ENCODE measurements at regions not wholly inside any gene's neighbourhood (a gene's known extent, or its start where the extent isn't known, plus 50 kb on each side); places are given as distances from the start of the nearest gene placed in this dataset.

DNA sequence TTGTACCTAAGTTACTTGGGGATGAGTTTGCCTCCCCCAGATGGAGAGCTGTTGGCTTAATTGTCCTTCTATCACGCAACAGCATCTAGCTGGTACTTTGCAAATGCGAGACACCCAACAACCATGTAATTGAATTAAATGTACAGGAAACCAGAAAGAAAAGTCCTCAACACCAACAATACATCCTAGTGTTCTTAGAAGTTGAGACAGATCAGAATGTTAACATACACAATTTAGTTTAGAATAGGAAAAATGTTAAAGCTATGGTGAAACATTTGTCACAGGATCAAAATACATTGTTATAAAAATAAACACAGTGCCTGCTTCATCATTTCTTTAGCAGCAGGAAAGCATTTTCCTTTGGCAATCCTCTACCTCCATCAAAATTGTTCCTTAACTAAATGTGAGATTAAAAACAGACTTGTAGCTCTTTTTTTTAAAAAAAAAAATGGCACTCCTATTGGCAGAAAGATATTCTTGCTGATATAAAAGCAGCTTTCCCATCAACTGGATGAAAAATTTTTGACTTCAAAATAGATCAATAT lies 163.1 kb upstream of the MID1 start:
- Histone ChIP-seq H3K4me3 (no peak overlapping the region), H3K27ac (no peak overlapping the region)
- no peak for DNase-seq (ENCODE audit: low spot score)
- TF ChIP-seq, protein P1, sequence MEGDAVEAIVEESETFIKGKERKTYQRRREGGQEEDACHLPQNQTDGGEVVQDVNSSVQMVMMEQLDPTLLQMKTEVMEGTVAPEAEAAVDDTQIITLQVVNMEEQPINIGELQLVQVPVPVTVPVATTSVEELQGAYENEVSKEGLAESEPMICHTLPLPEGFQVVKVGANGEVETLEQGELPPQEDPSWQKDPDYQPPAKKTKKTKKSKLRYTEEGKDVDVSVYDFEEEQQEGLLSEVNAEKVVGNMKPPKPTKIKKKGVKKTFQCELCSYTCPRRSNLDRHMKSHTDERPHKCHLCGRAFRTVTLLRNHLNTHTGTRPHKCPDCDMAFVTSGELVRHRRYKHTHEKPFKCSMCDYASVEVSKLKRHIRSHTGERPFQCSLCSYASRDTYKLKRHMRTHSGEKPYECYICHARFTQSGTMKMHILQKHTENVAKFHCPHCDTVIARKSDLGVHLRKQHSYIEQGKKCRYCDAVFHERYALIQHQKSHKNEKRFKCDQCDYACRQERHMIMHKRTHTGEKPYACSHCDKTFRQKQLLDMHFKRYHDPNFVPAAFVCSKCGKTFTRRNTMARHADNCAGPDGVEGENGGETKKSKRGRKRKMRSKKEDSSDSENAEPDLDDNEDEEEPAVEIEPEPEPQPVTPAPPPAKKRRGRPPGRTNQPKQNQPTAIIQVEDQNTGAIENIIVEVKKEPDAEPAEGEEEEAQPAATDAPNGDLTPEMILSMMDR (IDR thresholded peaks at IDR 0.05), result no peak

DNA sequence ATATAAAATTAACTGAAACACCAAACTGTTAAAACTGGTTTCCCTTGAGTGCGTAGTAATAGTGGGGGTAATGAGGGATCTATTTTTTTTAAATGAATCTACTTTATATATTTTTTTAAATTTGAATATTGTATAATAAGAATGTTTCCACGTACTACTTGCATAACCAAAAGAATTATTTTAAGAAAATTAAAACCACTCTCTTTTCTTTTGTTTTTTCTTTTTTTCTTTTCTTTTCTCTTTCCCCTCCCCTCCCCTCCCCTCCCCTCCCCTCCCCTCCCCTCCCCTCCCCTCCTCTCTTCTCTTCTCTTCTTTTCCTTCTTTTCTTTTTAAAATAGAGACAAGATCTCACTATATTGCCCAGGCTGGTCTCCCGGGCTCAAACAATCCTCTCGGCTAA lies 166.9 kb upstream of the MID1 start:
- Histone ChIP-seq H3K27ac (no peak overlapping the region), H3K4me3 (no peak overlapping the region)
- DNase-seq (ENCODE audit: low spot score), result no peak
- TF ChIP-seq, protein P1 (IDR thresholded peaks at IDR 0.05), result no peak

DNA sequence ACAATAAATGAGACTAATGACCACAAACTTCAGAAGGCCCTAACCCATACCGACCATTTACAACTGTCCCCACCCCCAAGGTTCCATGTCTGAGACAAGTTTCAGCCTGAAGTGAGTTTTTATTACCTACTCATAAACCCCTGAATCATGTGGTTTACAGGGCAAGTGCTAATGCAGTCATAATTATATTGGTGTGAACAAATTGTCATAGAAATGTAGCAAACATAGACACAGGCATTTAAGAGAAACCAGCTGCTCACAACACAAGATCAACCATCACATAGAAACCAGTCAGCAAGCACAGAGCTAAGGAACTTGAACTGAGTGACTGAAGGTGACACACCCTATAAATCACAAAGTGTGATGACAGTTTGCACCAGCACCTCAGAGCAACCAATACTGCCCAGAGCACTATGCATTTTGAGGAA lies 173.8 kb upstream of the MID1 start:
- Histone ChIP-seq H3K27ac (no peak overlapping the region), H3K4me3 (no peak overlapping the region)
- TF ChIP-seq, protein P1 (IDR thresholded peaks at IDR 0.05), result no peak
- no peak for DNase-seq (ENCODE audit: low spot score)

DNA sequence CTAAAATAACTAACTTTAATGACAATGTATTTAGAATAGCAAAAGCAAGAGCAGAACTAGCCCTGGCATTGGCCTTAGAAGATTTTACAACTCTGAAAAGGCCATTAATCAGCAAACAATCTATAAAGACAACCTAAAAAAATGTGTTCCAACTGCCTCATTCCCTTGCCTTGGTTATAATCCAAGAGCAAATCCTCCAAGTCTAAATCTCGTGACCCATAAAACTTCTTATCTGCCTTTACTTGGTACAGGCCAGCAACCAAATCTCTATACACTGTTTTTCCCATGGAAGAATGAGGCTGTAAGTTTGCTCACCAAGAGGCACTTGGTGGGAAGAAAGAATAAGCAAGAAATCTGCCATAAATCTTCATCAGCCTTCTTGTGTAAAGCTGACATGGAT lies 175.3 kb upstream of the MID1 start:
- Histone ChIP-seq H3K27ac (no peak overlapping the region), H3K4me3 (no peak overlapping the region)
- TF ChIP-seq, protein P1 (IDR thresholded peaks at IDR 0.05), result no peak
- no peak for DNase-seq (ENCODE audit: low spot score)

DNA sequence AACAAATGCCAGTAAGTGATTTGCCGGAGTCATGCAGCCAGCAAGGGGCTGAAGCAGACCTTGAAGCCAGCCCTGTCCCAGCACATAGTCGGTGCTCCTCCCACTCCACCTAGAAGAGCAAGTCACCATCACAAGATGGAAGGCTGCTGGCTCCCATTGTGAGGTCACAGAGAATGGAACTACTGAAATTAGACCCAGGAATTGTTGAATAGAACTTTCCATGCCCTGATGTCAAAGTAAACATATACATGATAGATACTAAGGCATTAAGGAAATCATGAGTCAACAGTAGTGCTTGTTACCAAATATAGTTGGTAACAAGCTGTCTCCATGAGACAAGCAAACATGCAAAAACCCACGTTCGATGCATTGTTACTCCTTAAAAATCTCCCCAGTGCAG lies 177.1 kb upstream of the MID1 start:
- peak overlapping the region in 1 of 2 donors; percentile 26 for H3K27ac ChIP-seq
- no peak for DNase-seq (ENCODE audit: low spot score)
- no peak overlapping the region for H3K4me3 ChIP-seq
- TF ChIP-seq, protein P1 (IDR thresholded peaks at IDR 0.05), result no peak

DNA sequence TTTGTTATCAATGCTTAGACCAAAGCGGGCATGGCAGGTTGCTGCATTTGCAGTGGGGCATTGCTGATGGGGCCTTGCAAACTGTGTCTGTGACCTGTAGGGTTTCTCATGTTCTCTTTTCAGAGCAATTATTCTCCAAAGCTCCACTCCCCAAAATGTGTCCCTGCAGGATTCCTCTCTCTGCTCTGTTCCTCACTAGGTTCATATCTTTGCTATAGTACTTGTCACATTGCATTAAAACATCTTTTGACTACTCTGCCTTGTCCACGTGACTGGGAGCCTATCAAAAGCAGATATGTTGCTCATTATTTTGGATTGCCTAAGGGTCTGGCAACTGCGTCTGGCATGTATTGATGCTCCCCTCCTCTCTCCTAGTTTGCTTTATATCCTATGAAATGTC lies 177.7 kb upstream of the MID1 start:
- TF ChIP-seq, protein P1 (IDR thresholded peaks at IDR 0.05), result no peak
- H3K4me3 ChIP-seq, result no peak overlapping the region
- no peak for DNase-seq (ENCODE audit: low spot score)
- H3K27ac ChIP-seq, result peak overlapping the region in 1 of 2 donors; percentile 14

DNA sequence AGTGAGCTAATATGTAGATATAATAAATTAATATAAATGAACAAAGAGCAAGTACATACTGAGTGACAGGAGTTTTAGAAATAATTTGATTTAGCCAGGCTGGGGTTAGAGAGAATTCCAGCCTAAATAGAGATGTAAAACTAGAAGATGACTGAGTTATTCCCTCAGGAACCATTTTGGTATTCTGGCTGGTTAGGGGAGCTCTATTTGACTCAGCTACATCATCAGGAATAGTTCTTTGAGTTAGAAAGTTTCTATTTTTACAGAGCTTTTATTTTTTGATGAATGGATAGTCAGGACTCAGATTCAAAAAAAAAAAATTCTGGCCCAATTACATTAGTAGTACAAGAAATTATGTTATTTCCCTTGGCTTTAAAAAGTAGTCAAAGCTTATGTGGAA lies 180.4 kb upstream of the MID1 start:
- no peak overlapping the region for H3K4me3 ChIP-seq
- H3K27ac ChIP-seq, result no peak overlapping the region
- TF ChIP-seq, protein P1 (IDR thresholded peaks at IDR 0.05), result no peak
- DNase-seq (ENCODE audit: low spot score), result no peak
